ENCODE measurements at regions not wholly inside any gene's neighbourhood (a gene's known extent, or its start where the extent isn't known, plus 50 kb on each side); places are given as distances from the start of the nearest gene placed in this dataset.

DNA sequence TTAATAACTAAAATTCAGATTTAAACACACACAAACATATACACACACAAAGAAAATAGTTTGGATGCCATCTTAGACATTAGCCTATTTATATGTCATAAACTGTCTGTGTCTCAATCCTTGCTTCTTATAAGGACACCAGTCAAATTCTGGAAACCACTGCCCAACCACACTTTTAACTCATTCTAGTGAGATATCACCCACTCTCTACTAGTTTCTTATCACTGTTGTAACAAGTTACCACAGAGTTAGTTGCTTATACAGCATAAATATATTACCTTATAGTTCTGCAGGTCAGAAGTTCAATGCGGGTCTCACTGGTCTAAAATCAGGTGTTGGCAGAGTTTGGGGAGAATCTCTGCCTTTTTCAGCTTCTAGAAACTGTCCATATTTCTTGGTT lies 239.1 kb downstream of the MTX2 start:
- TF ChIP-seq CTCF (conservative IDR thresholded peaks at IDR 0.05 in 1 of 2, IDR thresholded peaks at IDR 0.05 in 1 of 2; ENCODE audit: extremely low read depth in 1 of 2, insufficient read depth in 1 of 2, low read depth in 1 of 2, low read length in 2 of 2) (no peak), EZH2 (IDR thresholded peaks at IDR 0.05; ENCODE audit: borderline replicate concordance, low read length) (no peak)
